Panc1 (cell line): ENCODE measurements at regions not wholly inside any gene's neighbourhood (a gene's known extent, or its start where the extent isn't known, plus 50 kb on each side); places are given as distances from the start of the nearest gene placed in this dataset.

Experiments
- POLR2AphosphoS5 ChIP-seq: IDR thresholded peaks from 2 replicates; pipeline ENCODE4 v1.6.1; 2012; ENCODE audit warnings: mild to moderate bottlenecking, low read depth, low read length, moderate library complexity
- SIN3A ChIP-seq: IDR thresholded peaks from 2 replicates; pipeline ENCODE4 v1.6.1; 2012; ENCODE audit warnings: low read depth, mild to moderate bottlenecking, low read length, moderate library complexity, borderline replicate concordance; ENCODE audit not compliant: insufficient read depth
- TCF7L2 ChIP-seq: IDR thresholded peaks from 2 replicates; pipeline ENCODE4 v1.6.1; 2011; ENCODE audit warnings: mild to moderate bottlenecking, low read depth, low read length, inconsistent platforms
- TF ChIP-seq, protein P1 (sequence below): fragments of 450-650 bp; IDR thresholded peaks from 2 replicates; pipeline ENCODE4 v1.5.1; 2017; ENCODE audit warnings: mild to moderate bottlenecking
- TF ChIP-seq, protein P2 (sequence below), 2 experiments: IDR thresholded peaks; 2 replicates each; pipeline ENCODE4 v1.6.1; 2011 to 2012; ENCODE audit warnings: low read depth in 2 of 2, control low read depth in 1 of 2, low read length in 1 of 2, mild to moderate bottlenecking in 1 of 2, moderate library complexity in 1 of 2; ENCODE audit not compliant: insufficient read depth in 1 of 2

DNA sequence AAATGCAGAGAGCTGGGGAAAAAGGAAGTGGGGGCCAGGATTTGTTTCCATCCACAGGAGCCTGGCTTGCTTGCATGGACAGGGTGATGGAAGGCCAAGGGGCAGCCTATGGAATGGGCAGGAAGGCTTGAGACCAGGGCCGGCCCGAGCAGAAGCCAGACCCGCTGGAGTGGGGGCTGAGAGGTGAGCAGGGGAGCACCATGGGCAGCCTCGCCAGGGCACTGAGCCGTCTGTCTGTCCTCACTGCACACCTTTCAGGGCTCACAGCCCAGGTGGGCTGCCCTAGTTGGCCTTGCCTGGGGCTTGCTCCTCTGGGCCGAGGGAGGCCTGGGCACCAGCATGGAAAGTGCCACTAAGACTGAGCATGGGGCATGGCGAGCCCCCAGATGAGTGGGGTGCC is 58.6 kb upstream of the CNOT6 start:
- TF ChIP-seq, protein P1, sequence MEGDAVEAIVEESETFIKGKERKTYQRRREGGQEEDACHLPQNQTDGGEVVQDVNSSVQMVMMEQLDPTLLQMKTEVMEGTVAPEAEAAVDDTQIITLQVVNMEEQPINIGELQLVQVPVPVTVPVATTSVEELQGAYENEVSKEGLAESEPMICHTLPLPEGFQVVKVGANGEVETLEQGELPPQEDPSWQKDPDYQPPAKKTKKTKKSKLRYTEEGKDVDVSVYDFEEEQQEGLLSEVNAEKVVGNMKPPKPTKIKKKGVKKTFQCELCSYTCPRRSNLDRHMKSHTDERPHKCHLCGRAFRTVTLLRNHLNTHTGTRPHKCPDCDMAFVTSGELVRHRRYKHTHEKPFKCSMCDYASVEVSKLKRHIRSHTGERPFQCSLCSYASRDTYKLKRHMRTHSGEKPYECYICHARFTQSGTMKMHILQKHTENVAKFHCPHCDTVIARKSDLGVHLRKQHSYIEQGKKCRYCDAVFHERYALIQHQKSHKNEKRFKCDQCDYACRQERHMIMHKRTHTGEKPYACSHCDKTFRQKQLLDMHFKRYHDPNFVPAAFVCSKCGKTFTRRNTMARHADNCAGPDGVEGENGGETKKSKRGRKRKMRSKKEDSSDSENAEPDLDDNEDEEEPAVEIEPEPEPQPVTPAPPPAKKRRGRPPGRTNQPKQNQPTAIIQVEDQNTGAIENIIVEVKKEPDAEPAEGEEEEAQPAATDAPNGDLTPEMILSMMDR = no peak
- TF ChIP-seq SIN3A (no peak), POLR2AphosphoS5 (no peak), TCF7L2 (no peak)
- TF ChIP-seq, protein P2, sequence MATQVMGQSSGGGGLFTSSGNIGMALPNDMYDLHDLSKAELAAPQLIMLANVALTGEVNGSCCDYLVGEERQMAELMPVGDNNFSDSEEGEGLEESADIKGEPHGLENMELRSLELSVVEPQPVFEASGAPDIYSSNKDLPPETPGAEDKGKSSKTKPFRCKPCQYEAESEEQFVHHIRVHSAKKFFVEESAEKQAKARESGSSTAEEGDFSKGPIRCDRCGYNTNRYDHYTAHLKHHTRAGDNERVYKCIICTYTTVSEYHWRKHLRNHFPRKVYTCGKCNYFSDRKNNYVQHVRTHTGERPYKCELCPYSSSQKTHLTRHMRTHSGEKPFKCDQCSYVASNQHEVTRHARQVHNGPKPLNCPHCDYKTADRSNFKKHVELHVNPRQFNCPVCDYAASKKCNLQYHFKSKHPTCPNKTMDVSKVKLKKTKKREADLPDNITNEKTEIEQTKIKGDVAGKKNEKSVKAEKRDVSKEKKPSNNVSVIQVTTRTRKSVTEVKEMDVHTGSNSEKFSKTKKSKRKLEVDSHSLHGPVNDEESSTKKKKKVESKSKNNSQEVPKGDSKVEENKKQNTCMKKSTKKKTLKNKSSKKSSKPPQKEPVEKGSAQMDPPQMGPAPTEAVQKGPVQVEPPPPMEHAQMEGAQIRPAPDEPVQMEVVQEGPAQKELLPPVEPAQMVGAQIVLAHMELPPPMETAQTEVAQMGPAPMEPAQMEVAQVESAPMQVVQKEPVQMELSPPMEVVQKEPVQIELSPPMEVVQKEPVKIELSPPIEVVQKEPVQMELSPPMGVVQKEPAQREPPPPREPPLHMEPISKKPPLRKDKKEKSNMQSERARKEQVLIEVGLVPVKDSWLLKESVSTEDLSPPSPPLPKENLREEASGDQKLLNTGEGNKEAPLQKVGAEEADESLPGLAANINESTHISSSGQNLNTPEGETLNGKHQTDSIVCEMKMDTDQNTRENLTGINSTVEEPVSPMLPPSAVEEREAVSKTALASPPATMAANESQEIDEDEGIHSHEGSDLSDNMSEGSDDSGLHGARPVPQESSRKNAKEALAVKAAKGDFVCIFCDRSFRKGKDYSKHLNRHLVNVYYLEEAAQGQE (IDR thresholded peaks at IDR 0.05; ENCODE audit: insufficient read depth in 1 of 2, low read depth in 2 of 2, low read length in 1 of 2) = no peak
